IPS-20b (cell line): ENCODE measurements at regions not wholly inside any gene's neighbourhood (a gene's known extent, or its start where the extent isn't known, plus 50 kb on each side); places are given as distances from the start of the nearest gene placed in this dataset.
"Not testable (repeated sequence)": the region's sequence is repeated elsewhere in the genome, so short reads cannot be mapped to it uniquely, and the experiment has no call there.

Experiments used
- H3K27ac ChIP-seq: one replicate; pipeline ENCODE4 v1.5.1; 2013; ENCODE audit warnings: low read length
- H3K27me3 ChIP-seq: 2 replicates; pipeline ENCODE4 v1.6.1; 2013; ENCODE audit warnings: mild to moderate bottlenecking, low read length, inconsistent platforms; ENCODE audit not compliant: insufficient read depth
- H3K36me3 ChIP-seq: 2 replicates; pipeline ENCODE4 v1.6.1; 2013; ENCODE audit warnings: low read depth, mild to moderate bottlenecking, inconsistent platforms, low read length, moderate library complexity; ENCODE audit not compliant: insufficient read depth
- H3K4me1 ChIP-seq: 2 replicates; pipeline ENCODE4 v1.6.1; 2013; ENCODE audit warnings: mild to moderate bottlenecking, control low read depth, inconsistent platforms, low read length, moderate library complexity; ENCODE audit not compliant: insufficient read depth
- H3K4me3 ChIP-seq: 2 replicates; pipeline ENCODE4 v1.5.1; 2013; ENCODE audit warnings: mild to moderate bottlenecking, low read length, inconsistent platforms
- H3K9ac ChIP-seq: 2 replicates; pipeline ENCODE4 v1.6.1; 2013; ENCODE audit warnings: low read depth, mild to moderate bottlenecking, inconsistent platforms, low read length, moderate library complexity
- H3K9me3 ChIP-seq: 2 replicates; pipeline ENCODE4 v1.6.1; 2013; ENCODE audit warnings: mild to moderate bottlenecking, low read depth, low read length, inconsistent platforms; ENCODE audit not compliant: insufficient read depth

DNA sequence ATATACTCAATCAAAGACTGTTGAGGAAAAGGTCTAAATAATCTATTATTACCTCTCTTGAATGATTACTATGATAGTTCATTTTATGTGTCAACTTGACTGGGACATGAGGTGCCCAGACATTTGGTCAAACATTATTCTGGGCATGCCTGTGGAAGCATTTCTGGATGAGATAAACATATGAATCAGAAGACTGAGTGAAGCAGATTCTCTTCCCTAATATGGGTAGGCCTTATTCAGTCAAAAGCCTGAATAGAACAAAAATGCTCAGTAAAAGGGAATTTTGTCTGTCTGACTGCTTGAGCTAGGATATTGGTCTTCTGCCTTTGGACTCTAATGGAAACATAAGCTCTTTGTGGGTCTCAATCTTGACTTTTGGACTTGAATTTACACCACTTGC, 73.3 kb upstream of the SOX13 start:
- Histone ChIP-seq H3K36me3 (no peaks in the 10 kb centered on the region), H3K9me3 (no peaks in the 10 kb centered on the region), H3K4me3 (no peak overlapping the region), H3K4me1 (peaks cover 26% of the 10 kb centered on the region; the same call in 1 of the 2 replicates), H3K27ac (no peak overlapping the region), H3K9ac (no peak overlapping the region), H3K27me3 (peaks cover 4% of the 10 kb centered on the region; the same call in 1 of the 2 replicates)

DNA sequence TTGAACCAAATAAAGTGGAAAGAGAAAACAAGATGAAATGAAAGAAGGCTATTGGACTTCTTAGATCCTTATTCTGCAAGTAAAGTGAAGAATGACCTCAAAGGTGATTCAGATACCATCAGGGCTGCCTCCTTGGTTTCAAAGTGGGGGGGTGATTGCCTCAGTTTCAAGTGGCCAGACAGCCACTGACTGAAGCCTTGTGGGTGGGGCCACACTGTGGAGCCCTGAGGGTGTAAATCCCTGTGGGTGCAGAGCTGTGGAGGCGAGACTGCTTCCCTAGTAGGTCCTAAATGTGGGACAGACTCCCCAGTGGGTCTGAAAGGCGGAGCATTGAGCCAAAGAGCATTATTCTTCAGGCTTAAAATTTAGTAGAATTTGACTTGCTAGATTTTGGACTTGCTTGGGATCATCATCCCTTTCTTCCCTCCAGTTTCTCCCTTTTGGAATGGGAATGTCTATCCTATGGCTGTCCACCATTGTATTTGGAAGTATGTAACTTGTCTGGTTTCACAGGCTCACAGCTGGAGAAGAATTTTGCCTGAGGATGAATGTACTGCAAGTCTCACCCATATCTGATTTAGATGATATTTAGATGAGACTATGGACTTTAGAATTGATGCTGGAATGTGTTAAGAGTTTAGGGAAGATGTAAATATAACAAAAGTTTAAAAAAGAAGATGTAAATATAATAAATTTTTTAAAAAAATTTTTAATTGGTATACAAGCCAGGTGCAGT, 71.6 kb upstream of the SOX13 start:
- no peak overlapping the region for H3K27ac ChIP-seq

DNA sequence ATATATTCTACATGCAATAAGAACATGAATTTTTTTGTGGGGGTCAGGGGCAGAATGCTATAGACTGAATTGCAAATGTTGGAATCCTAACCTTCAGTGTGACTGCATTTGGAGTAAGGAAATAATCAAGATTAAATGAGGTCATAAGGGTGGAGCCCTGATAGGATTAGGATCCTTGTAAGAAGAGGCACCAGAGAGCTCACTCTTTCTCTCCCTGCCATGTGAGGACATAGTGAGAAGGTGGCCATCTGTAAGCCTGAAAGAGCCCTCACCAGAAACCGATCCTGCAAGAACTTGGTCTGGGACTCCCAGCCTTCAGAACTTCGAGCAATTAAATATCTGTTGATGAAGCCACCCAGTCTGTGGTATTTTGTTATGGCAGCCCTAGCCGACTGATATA, 70.3 kb upstream of the SOX13 start:
- H3K27me3 ChIP-seq = peaks cover 2% of the 10 kb centered on the region; the same call in 1 of the 2 replicates
- H3K36me3 ChIP-seq = no peaks in the 10 kb centered on the region
- H3K9me3 ChIP-seq = no peaks in the 10 kb centered on the region
- peaks cover 14% of the 10 kb centered on the region; the same call in 1 of the 2 replicates for H3K4me1 ChIP-seq
- H3K4me3 ChIP-seq = no peak overlapping the region
- H3K27ac ChIP-seq = no peak overlapping the region
- no peak overlapping the region for H3K9ac ChIP-seq

More for the DNA sequence above, 71.6 kb upstream of the SOX13 start:
- no peak overlapping the region for H3K9ac ChIP-seq
- no peaks in the 10 kb centered on the region for H3K36me3 ChIP-seq
- no peak overlapping the region for H3K4me3 ChIP-seq
- H3K9me3 ChIP-seq = no peaks in the 10 kb centered on the region
- H3K4me1 ChIP-seq = peaks cover 21% of the 10 kb centered on the region; the same call in 1 of the 2 replicates
- peaks cover 4% of the 10 kb centered on the region; the same call in 1 of the 2 replicates for H3K27me3 ChIP-seq

DNA sequence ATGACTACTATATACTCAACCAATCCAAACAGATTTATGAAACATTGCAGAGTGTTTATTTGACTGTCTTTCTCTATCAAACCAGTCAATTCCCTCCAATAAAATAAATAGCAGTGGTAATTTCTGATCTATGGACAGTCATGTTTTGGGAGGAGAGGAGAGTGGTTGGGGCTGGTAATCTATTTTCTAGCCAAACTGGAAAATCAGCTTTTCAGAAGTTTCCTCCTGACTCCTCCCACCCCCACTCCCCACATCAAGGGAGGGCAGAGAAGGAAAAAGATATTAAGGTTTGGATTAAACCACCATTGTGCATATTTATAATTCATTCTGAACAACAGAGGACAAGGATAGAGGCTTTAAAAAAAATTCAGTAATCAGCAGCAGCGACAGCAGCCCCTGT, 69.4 kb upstream of the SOX13 start:
- Histone ChIP-seq H3K9ac (no peak overlapping the region), H3K4me1 (peaks cover 13% of the 10 kb centered on the region; the same call in 1 of the 2 replicates), H3K27ac (no peak overlapping the region), H3K4me3 (no peak overlapping the region), H3K9me3 (no peaks in the 10 kb centered on the region), H3K36me3 (no peaks in the 10 kb centered on the region), H3K27me3 (no peaks in the 10 kb centered on the region)

- H3K27me3 ChIP-seq = no peaks in the 10 kb centered on the region
- H3K36me3 ChIP-seq = no peaks in the 10 kb centered on the region
- H3K9ac ChIP-seq = no peak overlapping the region
- peaks cover 6% of the 10 kb centered on the region; the same call in 1 of the 2 replicates for H3K4me1 ChIP-seq
- H3K9me3 ChIP-seq = no peaks in the 10 kb centered on the region
- no peak overlapping the region for H3K27ac ChIP-seq
- no peak overlapping the region for H3K4me3 ChIP-seq
These were observed 61.5 kb upstream of the SOX13 start for GRCh38 chr1:204011426-204011825.

DNA sequence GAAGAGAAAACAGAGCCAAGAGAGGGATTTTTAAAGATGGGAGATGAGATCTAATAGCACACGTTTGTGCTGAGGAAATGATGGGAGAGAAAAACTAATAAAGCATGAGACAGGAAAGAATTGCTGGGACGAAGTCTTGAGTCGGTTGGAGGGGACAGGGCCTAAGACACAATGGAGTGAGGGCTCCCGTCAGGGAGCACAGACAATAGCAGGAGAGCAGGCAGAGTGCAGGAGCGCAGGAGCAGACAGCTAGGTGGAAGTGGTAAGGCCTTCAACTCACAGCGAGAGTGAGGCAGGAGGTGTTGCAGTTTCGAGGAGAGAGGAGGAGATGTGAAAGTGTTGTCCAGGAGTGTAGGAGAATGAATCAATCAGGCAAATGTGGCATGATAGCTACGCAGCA, 59.9 kb upstream of the SOX13 start:
- Histone ChIP-seq H3K27ac (no peak overlapping the region), H3K4me3 (no peak overlapping the region), H3K9ac (peak overlapping the region; percentile 58; the same call in 1 of the 2 replicates), H3K4me1 (peaks cover 8% of the 10 kb centered on the region; the same call in 1 of the 2 replicates), H3K9me3 (no peaks in the 10 kb centered on the region), H3K27me3 (no peaks in the 10 kb centered on the region), H3K36me3 (no peaks in the 10 kb centered on the region)

DNA sequence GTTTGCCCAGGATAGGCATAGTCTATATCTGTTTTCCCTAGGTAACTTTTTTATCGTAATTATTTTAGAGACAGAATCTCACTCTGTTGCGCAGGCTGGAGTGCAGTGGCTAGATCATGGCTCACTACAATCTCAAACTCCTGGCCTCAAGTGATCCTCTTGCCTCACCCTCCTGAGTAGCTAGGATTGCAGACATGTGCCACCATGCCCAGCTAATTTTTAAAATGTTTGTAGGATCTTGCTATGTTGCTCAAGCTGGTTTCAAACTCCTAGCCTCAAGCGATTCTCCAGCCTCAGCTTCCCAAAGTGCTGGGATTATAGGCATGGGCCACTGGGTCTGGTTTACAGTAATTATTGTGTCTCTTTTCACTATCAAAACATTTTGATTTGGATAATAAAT, 58.6 kb upstream of the SOX13 start:
- no peaks in the 10 kb centered on the region for H3K27me3 ChIP-seq
- H3K27ac ChIP-seq = no peak overlapping the region
- H3K9ac ChIP-seq = no peak overlapping the region
- H3K36me3 ChIP-seq = no peaks in the 10 kb centered on the region
- H3K9me3 ChIP-seq = no peaks in the 10 kb centered on the region
- H3K4me1 ChIP-seq = peaks cover 11% of the 10 kb centered on the region; the same call in 1 of the 2 replicates
- H3K4me3 ChIP-seq = no peak overlapping the region

DNA sequence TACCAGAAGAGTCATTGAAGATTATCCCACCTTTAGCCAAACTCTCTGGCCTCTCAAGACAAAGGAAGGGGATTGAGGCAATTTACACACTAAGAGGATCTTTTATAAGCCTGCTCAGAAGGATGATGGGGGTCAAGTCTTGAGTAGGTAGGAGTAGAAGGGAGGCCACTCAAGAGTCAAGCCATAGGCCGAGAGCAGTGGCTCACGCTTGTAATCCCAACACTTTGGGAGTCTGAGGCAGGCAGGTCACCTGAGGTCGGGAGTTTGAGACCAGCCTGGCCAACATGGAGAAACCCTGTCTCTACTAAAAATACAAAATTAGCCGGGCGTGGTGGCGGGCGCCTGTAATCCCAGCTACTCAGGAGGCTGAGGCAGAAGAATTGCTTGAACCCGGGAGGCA, 58.0 kb upstream of the SOX13 start:
- not testable (repeated sequence) for H3K4me3 ChIP-seq, H3K27ac ChIP-seq, H3K27me3 ChIP-seq, H3K9ac ChIP-seq, H3K36me3 ChIP-seq, H3K9me3 ChIP-seq
- peaks cover 11% of the 10 kb centered on the region; the same call in 1 of the 2 replicates for H3K4me1 ChIP-seq

DNA sequence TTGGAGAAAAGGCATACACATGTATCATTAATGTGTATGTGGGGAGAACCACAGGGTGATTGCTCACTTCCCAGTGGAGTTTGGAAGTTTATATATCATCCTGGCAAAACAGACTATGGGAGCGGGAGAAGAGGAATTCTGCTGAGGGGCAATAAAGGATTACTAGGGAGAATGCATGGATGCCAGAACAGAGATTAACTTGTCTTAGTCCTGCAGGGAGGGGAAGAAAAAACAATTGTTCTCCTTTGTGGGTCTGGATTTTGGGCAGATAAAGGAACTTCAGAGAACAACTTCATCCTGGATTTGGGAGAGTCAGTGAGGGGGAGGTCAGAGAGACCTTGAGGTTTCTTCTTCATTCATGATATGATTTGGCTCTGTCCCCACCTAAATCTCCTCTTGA, 55.9 kb upstream of the SOX13 start:
- H3K9ac ChIP-seq = no peak overlapping the region
- H3K27ac ChIP-seq = no peak overlapping the region
- peaks cover 11% of the 10 kb centered on the region; the same call in 1 of the 2 replicates for H3K4me1 ChIP-seq
- H3K9me3 ChIP-seq = no peaks in the 10 kb centered on the region
- no peak overlapping the region for H3K4me3 ChIP-seq
- no peaks in the 10 kb centered on the region for H3K27me3 ChIP-seq
- H3K36me3 ChIP-seq = no peaks in the 10 kb centered on the region

GRCh38 chr1:204018460-204018859, 54.5 kb upstream of the SOX13 start:
- Histone ChIP-seq H3K36me3 (no peaks in the 10 kb centered on the region), H3K4me1 (peaks cover 5% of the 10 kb centered on the region; the same call in 1 of the 2 replicates), H3K4me3 (no peak overlapping the region), H3K9ac (no peak overlapping the region), H3K9me3 (no peaks in the 10 kb centered on the region), H3K27ac (no peak overlapping the region), H3K27me3 (no peaks in the 10 kb centered on the region)
